GM19372 (cell line): ENCODE measurements at regions not wholly inside any gene's neighbourhood (a gene's known extent, or its start where the extent isn't known, plus 50 kb on each side); places are given as distances from the start of the nearest gene placed in this dataset.

Source experiments
- ATAC-seq: cut with Tn5 transposase; IDR thresholded peaks from one replicate; pipeline ENCODE4 v1.9.1; 2021; ENCODE audit warnings: mild to moderate bottlenecking, low read depth, moderate library complexity; ENCODE audit not compliant: unreplicated experiment

GRCh38 chr4:145427991-145428390, 53.7 kb upstream of the SMAD1 start:
- ATAC-seq = no peak

- no peak for ATAC-seq
Observed at GRCh38 chr4:145427221-145427620, 54.4 kb upstream of the SMAD1 start.

GRCh38 chr4:145423017-145423708, 58.5 kb upstream of the SMAD1 start:
- ATAC-seq = no peak

DNA sequence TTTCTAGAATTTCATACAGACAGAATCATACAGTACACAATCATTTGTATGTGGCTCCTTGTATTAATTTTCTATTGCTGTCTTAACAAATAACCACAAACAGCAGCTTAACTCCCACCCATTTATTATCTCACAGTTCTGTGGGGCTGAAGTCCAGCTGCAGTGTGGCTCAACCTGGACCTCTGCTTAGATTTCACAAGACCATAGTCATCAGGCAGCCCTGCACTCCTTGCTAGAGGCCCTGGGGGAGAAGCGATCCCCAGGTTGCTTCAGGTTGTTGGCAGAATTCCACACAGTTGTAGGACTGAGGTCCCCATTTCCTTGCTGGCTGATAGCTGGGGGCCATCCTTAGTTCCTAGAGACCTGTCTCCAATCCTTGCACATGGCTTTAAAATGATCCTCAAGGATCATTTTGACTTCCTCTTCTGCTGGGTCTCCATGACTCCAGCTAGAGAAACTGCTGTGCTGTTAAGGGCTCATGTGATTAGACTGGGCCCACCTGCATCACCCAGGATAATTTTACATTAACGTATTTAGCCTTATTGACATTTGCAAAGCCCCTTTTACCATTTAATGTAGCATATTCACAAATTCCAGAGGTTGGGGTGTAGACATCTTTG, 60.9 kb upstream of the SMAD1 start:
- ATAC-seq = no peak

DNA sequence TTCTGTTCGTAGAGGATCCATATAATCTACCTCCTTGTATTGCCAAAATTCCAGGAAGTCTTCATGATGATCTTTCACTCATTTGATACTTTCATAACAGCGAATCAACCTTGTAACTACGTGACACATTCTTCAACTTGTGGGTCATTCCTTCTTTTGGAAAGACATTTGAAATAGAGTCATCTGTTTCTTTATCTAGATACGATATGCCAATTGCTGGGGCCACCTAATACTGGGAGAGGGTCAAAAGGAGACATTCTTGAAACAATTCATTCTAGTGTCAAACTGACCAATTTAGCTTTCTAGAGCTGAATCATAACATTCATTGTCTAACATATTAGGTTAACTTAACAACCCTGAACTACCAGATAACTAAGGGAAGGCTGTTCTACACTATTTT, 62.9 kb upstream of the SMAD1 start:
- no peak for ATAC-seq

DNA sequence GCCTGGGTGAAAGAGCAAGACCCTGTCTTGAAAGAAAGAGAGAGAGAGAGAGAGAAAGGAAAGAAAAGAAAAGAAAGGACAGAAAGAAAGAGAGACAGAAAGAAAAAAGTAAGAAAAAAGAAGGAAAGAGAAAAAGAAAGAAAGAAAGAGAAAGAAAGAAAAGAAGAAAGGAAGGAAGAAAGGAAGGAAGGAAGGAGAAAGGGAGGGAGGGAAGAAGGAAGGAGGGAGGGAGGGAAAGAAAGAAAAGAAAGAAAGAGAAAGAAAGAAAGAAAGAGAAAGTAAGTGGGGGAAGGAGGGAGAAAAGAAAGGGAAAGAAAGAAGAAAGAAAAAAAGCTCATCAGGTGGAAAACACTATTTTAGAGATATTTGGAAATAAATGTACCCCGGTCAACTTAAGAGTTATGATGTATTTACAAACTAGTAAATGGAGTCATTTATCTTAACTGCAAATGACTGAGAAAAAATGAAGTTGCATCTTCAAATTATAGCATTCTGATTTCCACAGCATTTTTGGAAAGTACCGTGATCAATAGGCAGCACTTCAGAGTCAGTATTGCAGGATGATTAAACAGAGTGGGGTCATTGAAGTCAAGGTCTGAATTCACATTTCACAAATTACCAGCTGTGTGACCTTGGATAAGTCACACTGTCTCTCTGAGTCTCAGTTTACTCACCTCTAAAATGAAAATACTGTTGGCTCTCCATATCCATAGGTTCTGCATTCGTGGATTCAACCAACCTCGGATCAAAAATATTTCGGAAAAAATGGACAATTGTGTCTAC, 64.1 kb upstream of the SMAD1 start:
- no peak for ATAC-seq

- no peak for ATAC-seq
Observed at GRCh38 chr4:145414841-145415240, 66.8 kb upstream of the SMAD1 start.

- ATAC-seq = no peak
Observed at GRCh38 chr4:145414226-145414625, 67.4 kb upstream of the SMAD1 start.

DNA sequence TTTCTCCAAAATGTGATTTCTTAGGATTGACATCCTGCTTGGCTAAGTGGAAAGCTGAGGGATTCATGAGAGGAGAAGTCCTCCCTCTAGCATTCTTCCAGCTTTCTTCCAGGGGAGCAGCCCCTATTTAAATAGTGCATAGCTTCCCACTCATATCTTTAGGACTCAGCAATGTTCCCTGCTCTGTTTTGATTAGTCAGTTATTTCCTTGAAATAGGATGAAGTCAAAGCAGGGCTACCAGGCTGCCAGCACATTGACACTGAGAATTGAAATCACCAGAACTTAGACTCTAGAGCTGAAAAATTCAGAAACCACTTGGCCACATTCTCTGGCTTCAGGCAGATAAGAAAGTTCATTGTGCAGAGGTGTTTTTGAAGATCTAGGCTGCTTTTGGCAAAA, 74.7 kb upstream of the SMAD1 start:
- ATAC-seq = no peak

- no peak for ATAC-seq
Observed at GRCh38 chr4:145404761-145405160, 76.9 kb upstream of the SMAD1 start.

DNA sequence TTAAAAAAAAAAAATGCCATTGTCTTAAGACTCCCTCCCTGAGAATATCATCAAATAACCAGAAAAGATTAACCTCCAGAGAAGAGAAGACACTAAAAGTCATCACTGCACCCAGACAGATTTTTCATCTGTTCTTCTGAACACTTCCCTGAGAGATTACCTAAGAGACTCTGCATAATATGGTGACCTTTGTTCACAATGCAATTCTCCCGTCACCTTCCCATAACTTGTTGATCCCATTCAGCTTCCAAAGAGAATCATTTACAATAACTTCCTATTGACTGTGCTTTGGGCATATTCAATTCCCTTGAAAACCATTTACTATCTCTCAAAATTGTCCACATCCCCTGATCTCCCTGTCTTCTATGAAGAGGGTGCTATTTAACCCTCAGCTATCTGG, 85.1 kb upstream of the SMAD1 start:
- ATAC-seq = no peak

- ATAC-seq = no peak
Observed at GRCh38 chr4:145390571-145390970, 91.1 kb upstream of the SMAD1 start.

GRCh38 chr4:145389550-145389949, 92.1 kb upstream of the SMAD1 start:
- no peak for ATAC-seq

- ATAC-seq = no peak
Observed at GRCh38 chr4:145388043-145388442, 93.6 kb upstream of the SMAD1 start.

GRCh38 chr4:145387079-145387478, 94.6 kb upstream of the SMAD1 start:
- ATAC-seq = no peak

DNA sequence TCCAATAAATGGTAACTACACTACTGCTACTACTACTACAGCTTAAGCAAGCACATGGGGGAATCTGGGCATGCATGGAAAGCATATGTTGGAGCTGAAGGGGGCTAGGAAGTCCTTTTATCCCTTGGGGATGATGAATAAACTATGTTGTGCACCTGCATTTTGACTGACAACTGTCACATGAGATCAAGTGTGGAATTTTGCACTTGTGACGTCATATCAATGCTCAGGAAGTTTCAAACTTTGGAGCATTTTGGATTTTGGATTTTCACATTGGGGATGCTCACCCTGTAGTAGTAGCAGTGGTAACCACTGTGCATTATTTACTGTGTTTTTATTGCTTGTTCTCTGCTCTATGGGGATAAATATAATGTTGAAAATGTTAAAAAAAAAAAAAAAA, 100.5 kb upstream of the SMAD1 start:
- no peak for ATAC-seq

GRCh38 chr4:145380123-145380522, 101.5 kb upstream of the SMAD1 start:
- ATAC-seq = no peak

DNA sequence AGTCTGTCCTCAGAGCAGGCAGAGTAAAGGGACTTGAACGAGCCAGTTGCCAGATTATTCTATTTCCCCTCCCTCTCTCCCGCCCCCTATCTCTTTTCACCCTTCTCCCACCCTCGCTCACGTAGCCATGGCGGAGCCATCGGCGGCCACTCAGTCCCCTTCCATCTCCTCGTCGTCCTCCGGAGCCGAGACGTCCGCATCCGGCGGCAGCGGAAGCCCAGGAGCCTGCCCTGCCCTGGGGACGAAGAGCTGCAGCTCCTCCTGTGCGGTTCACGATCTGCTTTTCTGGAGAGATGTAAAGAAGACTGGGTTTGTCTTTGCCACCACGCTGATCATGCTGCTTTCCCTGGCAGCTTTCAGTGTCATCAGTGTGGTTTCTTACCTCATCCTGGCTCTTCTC, 106.2 kb upstream of the SMAD1 start:
- ATAC-seq = no peak

DNA sequence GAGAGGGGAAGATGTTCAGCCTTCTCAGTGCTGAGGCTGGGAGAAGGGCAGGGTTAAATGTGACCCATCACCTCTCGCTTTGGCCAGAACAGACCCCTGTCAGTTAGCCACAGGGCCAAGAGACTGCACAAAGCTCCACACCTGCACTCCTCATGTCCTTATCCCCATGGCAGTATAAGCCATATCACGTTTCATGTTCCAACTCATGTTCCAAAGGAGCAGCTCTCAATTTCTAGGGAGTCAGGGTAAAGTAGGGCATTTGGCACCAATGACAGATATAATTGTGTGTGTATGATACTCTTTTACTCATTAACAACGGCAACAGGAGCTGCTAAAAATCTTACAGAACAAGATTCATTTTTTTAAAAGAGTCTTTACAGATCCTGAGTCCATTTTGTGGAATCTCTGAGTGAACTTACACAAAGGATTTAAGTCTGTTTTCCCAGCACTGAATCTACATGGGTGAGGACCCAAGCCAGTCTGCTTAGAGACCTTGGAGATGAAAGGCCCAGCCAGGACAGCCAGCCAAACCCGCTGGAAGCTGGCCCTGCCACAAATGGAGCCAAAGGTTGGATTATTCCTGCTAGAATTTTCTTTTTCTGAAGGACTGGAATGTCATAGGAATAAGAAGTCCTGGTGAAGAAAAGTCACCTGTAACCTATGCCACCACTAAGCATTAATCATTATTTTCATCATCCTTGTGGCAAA, 129.1 kb upstream of the SMAD1 start:
- ATAC-seq = no peak

GRCh38 chr4:145351922-145352321, 129.7 kb upstream of the SMAD1 start:
- no peak for ATAC-seq

- ATAC-seq = no peak
Observed at GRCh38 chr4:145351162-145351561, 130.5 kb upstream of the SMAD1 start.
